ENCODE measurements at regions not wholly inside any gene's neighbourhood (a gene's known extent, or its start where the extent isn't known, plus 50 kb on each side); places are given as distances from the start of the nearest gene placed in this dataset.

- no peaks in the 10 kb centered on the region for H3K9me3 Mint-ChIP-seq
- H3K4me3 Mint-ChIP-seq: no peak overlapping the region
- no peaks in the 10 kb centered on the region for H3K4me1 Mint-ChIP-seq
- no peak for ATAC-seq (ENCODE audit: low read depth)
- no peak for DNase-seq
- peaks cover 19% of the 10 kb centered on the region for H3K27me3 Mint-ChIP-seq
- H3K27ac Mint-ChIP-seq: no peak overlapping the region
- intact Hi-C loops (cut with micrococcal nuclease): no loop called here
- ChIA-PET CTCF (no interaction called here), POLR2A (no interaction called here)
- no peaks in the 10 kb centered on the region for H3K36me3 Mint-ChIP-seq (ENCODE audit: low read depth)
- TF ChIP-seq CTCF (IDR thresholded peaks at IDR 0.05): no peak
These were observed 363.6 kb upstream of the NFE2L3 start for GRCh38 chr7:25788371-25788770.

- H3K27ac Mint-ChIP-seq: no peak overlapping the region
- POLR2A ChIA-PET: no interaction called here
These were observed 362.9 kb upstream of the NFE2L3 start for GRCh38 chr7:25788961-25789620.

GRCh38 chr7:25789701-25790640 lies 362.0 kb upstream of the NFE2L3 start:
- Mint-ChIP-seq H3K27ac (no peak overlapping the region), H3K27me3 (peaks cover 27% of the 10 kb centered on the region), H3K4me1 (no peaks in the 10 kb centered on the region), H3K9me3 (no peaks in the 10 kb centered on the region), H3K4me3 (no peak overlapping the region), H3K36me3 (ENCODE audit: low read depth) (no peaks in the 10 kb centered on the region)
- intact Hi-C loops (cut with micrococcal nuclease): no loop called here
- no peak for TF ChIP-seq CTCF (IDR thresholded peaks at IDR 0.05)
- ATAC-seq (ENCODE audit: low read depth) (no peak), DNase-seq (no peak)
- POLR2A ChIA-PET: no interaction called here
- CTCF ChIA-PET: no interaction called here

More at GRCh38 chr7:25788961-25789620, 362.9 kb upstream of the NFE2L3 start:
- H3K36me3 Mint-ChIP-seq (ENCODE audit: low read depth): no peaks in the 10 kb centered on the region
- H3K9me3 Mint-ChIP-seq: no peaks in the 10 kb centered on the region
- intact Hi-C loops (cut with micrococcal nuclease): no loop called here
- no peak overlapping the region for H3K4me3 Mint-ChIP-seq
- DNase-seq: no peak
- no peaks in the 10 kb centered on the region for H3K4me1 Mint-ChIP-seq
- no peak for TF ChIP-seq CTCF (IDR thresholded peaks at IDR 0.05)
- ATAC-seq (ENCODE audit: low read depth): no peak
- CTCF ChIA-PET: no interaction called here
- H3K27me3 Mint-ChIP-seq: peaks cover 22% of the 10 kb centered on the region

- Mint-ChIP-seq H3K4me1 (no peaks in the 10 kb centered on the region), H3K27me3 (peaks cover 23% of the 10 kb centered on the region), H3K4me3 (no peak overlapping the region), H3K9me3 (no peaks in the 10 kb centered on the region), H3K27ac (no peak overlapping the region), H3K36me3 (ENCODE audit: low read depth) (no peaks in the 10 kb centered on the region)
- ChIA-PET POLR2A (no interaction called here), CTCF (no interaction called here)
- TF ChIP-seq CTCF (IDR thresholded peaks at IDR 0.05): no peak
- DNase-seq (no peak), ATAC-seq (ENCODE audit: low read depth) (no peak)
- intact Hi-C loops (cut with micrococcal nuclease): no loop called here
These were observed 361.0 kb upstream of the NFE2L3 start for GRCh38 chr7:25790963-25791362.

- POLR2A ChIA-PET: no interaction called here
- TF ChIP-seq CTCF (IDR thresholded peaks at IDR 0.05): no peak
- intact Hi-C loops (cut with micrococcal nuclease): no loop called here
- no peak overlapping the region for H3K4me3 Mint-ChIP-seq
- no peak for ATAC-seq (ENCODE audit: low read depth)
- no peak for DNase-seq
- no peaks in the 10 kb centered on the region for H3K9me3 Mint-ChIP-seq
- CTCF ChIA-PET: no interaction called here
- H3K27me3 Mint-ChIP-seq: peaks cover 28% of the 10 kb centered on the region
- no peaks in the 10 kb centered on the region for H3K36me3 Mint-ChIP-seq (ENCODE audit: low read depth)
- H3K27ac Mint-ChIP-seq: no peak overlapping the region
- H3K4me1 Mint-ChIP-seq: no peaks in the 10 kb centered on the region
These were observed 359.4 kb upstream of the NFE2L3 start for GRCh38 chr7:25792586-25792985.
